Endothelial cell of umbilical vein (primary cell): ENCODE measurements at regions not wholly inside any gene's neighbourhood (a gene's known extent, or its start where the extent isn't known, plus 50 kb on each side); places are given as distances from the start of the nearest gene placed in this dataset.

Source experiments
- BruUV-seq: library from RNA; stranded (reverse); fragments of 400-500 nt; replicated peaks from 2 replicates; lab custom pipeline; 2021; lab: Mats Ljungman, UMichigan
- CTCF ChIA-PET: fragments of 300-600, 350-600 bp; sonication (Branson Sonifier 250); formaldehyde crosslinking; loops from one replicate; lab custom pipeline; 2021; ENCODE audit warnings: antibody characterized with exemption, inconsistent platforms; lab: Charles Lee
- POLR2A ChIA-PET: fragments of 300-600, 350-600 bp; sonication (Branson Sonifier 250); formaldehyde crosslinking; loops from one replicate; lab custom pipeline; 2021; ENCODE audit warnings: antibody characterized with exemption, inconsistent platforms; lab: Charles Lee
- DNase-seq: peaks from one replicate; pipeline ENCODE4 v3.0.0-alpha.2; 2011; ENCODE audit warnings: low read depth, low spot score
- FAIRE-seq: peaks from 2 replicates; lab custom pipeline; 2011; peaks lifted over from hg19 to GRCh38; lab: Jason Lieb, UNC
- H2AFZ ChIP-seq: 2 replicates; pipeline ENCODE4 v1.6.0; 2012; ENCODE audit warnings: low read depth, low read length, control low read depth, inconsistent platforms
- H3K27ac ChIP-seq: 2 replicates; pipeline ENCODE4 v1.5.1; 2011; ENCODE audit warnings: low read depth, mild to moderate bottlenecking, control low read depth, low read length, moderate library complexity; ENCODE audit not compliant: insufficient read depth
- H3K27me3 ChIP-seq, 2 experiments: 2 replicates each; pipeline versions ENCODE4 v1.6.0 to v1.6.1; 2011; ENCODE audit warnings: low read length in 2 of 2, mixed read lengths in 1 of 2; ENCODE audit not compliant: control insufficient read depth in 2 of 2, insufficient read depth in 2 of 2
- H3K36me3 ChIP-seq, 2 experiments: 2 replicates in 1 of 2; 3 replicates in 1 of 2; pipeline ENCODE4 v1.5.1; 2011; ENCODE audit warnings: low read length in 2 of 2, mild to moderate bottlenecking in 1 of 2, moderate library complexity in 1 of 2; ENCODE audit not compliant: control insufficient read depth in 2 of 2, insufficient read depth in 2 of 2; ENCODE audit errors: extremely low read depth in 1 of 2
- H3K4me1 ChIP-seq: 3 replicates; pipeline ENCODE4 v1.5.1; 2011; ENCODE audit warnings: mild to moderate bottlenecking, low read length; ENCODE audit not compliant: control insufficient read depth, insufficient read depth; ENCODE audit errors: extremely low read depth
- H3K4me2 ChIP-seq: 2 replicates; pipeline ENCODE4 v1.6.1; 2011; ENCODE audit warnings: low read length, control low read depth, mixed read lengths; ENCODE audit not compliant: insufficient read depth
- H3K4me3 ChIP-seq, 3 experiments: fragments of 200-600 bp in 1 of 3; sonication (generic), shearing (Covaris generic) in 1 of 3; replicated peaks in 1 of 3; 2 replicates each; pipeline ENCODE4 v1.5.1; 2011 to 2016; ENCODE audit warnings: control low read depth in 3 of 3, low read length in 3 of 3, mild to moderate bottlenecking in 2 of 3, inconsistent platforms in 1 of 3, low read depth in 1 of 3, moderate library complexity in 1 of 3; ENCODE audit not compliant: insufficient read depth in 1 of 3
- H3K79me2 ChIP-seq: 2 replicates; pipeline ENCODE4 v1.6.0; 2012; ENCODE audit warnings: low read length, inconsistent platforms; ENCODE audit not compliant: control insufficient read depth, insufficient read depth
- H3K9ac ChIP-seq: replicated peaks from 2 replicates; pipeline ENCODE3; 2011; ENCODE audit warnings: low read length, control low read depth; ENCODE audit not compliant: insufficient read depth; ENCODE audit errors: extremely low read depth
- H3K9me1 ChIP-seq: replicated peaks from 3 replicates; pipeline ENCODE4 v1.6.0; 2011; ENCODE audit warnings: mild to moderate bottlenecking, low read length; ENCODE audit not compliant: control insufficient read depth, insufficient read depth; ENCODE audit errors: extremely low read depth
- H3K9me3 ChIP-seq: replicated peaks from 2 replicates; pipeline ENCODE4 v1.5.1; 2012; ENCODE audit warnings: low read length, inconsistent platforms; ENCODE audit not compliant: control insufficient read depth, insufficient read depth
- H4K20me1 ChIP-seq: replicated peaks from 2 replicates; pipeline ENCODE3; 2011; ENCODE audit warnings: mild to moderate bottlenecking, low read length; ENCODE audit not compliant: control insufficient read depth, insufficient read depth; ENCODE audit errors: extremely low read depth
- CTCF ChIP-seq, 2 donors: IDR thresholded peaks; 1 replicate in 1 of 2; 2 replicates in 1 of 2; pipeline ENCODE4 v1.5.1; 2011; ENCODE audit warnings: low read length in 2 of 2, mild to moderate bottlenecking in 2 of 2, moderate library complexity in 2 of 2, control low read depth in 1 of 2, inconsistent platforms in 1 of 2, low read depth in 1 of 2; ENCODE audit not compliant: insufficient read depth in 1 of 2; ENCODE audit errors: extremely low read depth in 1 of 2
- EZH2 ChIP-seq: IDR thresholded peaks from 2 replicates; pipeline ENCODE4 v1.6.1; 2012; ENCODE audit warnings: borderline replicate concordance, low read depth, mild to moderate bottlenecking, moderate library complexity, low read length, inconsistent platforms; ENCODE audit not compliant: severe bottlenecking
- FOS ChIP-seq: IDR thresholded peaks from 2 replicates; pipeline ENCODE4 v1.6.1; 2011; ENCODE audit warnings: mild to moderate bottlenecking, low read length, moderate library complexity, borderline replicate concordance; ENCODE audit not compliant: insufficient read depth
- GATA2 ChIP-seq: IDR thresholded peaks from 2 replicates; pipeline ENCODE4 v1.7.0; 2011; ENCODE audit warnings: low read depth, mild to moderate bottlenecking, moderate library complexity, mixed read lengths, low read length; ENCODE audit not compliant: insufficient read length, insufficient read depth
- JUN ChIP-seq: IDR thresholded peaks from 2 replicates; pipeline ENCODE4 v1.6.1; 2011; ENCODE audit warnings: borderline replicate concordance, low read depth; ENCODE audit not compliant: insufficient read length, insufficient read depth
- MAX ChIP-seq: IDR thresholded peaks from 2 replicates; pipeline ENCODE4 v1.6.1; 2011; ENCODE audit not compliant: insufficient read depth, insufficient read length
- MYC ChIP-seq: IDR thresholded peaks from one replicate; pipeline ENCODE4 v1.6.1; 2011; ENCODE audit warnings: mild to moderate bottlenecking, low read depth, low read length
- POLR2A ChIP-seq: IDR thresholded peaks from 2 replicates; pipeline ENCODE4 v1.6.1; 2012; ENCODE audit warnings: low read depth, mild to moderate bottlenecking, control low read depth, low read length
- POLR2AphosphoS5 ChIP-seq: IDR thresholded peaks from 2 replicates; pipeline ENCODE4 v1.6.1; 2012; ENCODE audit warnings: low read depth, mild to moderate bottlenecking, control low read depth, low read length, moderate library complexity; ENCODE audit not compliant: insufficient read depth
- dilution Hi-C: fragments of 300-500 bp; cut with MboI; formaldehyde crosslinking; loops from one replicate; pipeline ENCODE4 v1.15.0; 2019; ENCODE audit warnings: low sequenced_read_pairs; ENCODE audit not compliant: extremely low pct_ligation_motif_present
- intact Hi-C: fragments of 100-400 bp; cut with micrococcal nuclease; formaldehyde crosslinking; loops from one replicate; pipeline ENCODE4 v1.10.0; 2022

- dilution Hi-C loops, result no loop called here
- Histone ChIP-seq H3K4me2 (no peak overlapping the region), H3K27ac (no peak overlapping the region), H3K79me2 (no peaks in the 10 kb centered on the region), H3K27me3 (no peaks in the 10 kb centered on the region), H3K4me3 (no peak overlapping the region), H4K20me1 (no peaks in the 10 kb centered on the region), H3K9me3 (no peaks in the 10 kb centered on the region), H3K9me1 (no peaks in the 10 kb centered on the region), H3K9ac (no peak overlapping the region), H3K36me3 (no peaks in the 10 kb centered on the region), H3K4me1 (no peaks in the 10 kb centered on the region), H2AFZ (no peak overlapping the region)
- DNase-seq, result no peak
- TF ChIP-seq MYC (no peak), CTCF (IDR thresholded peaks at IDR 0.05; ENCODE audit: extremely low read depth in 1 of 2, insufficient read depth in 1 of 2, low read depth in 1 of 2, low read length in 2 of 2) (no peak), JUN (no peak), MAX (no peak), POLR2AphosphoS5 (no peak), GATA2 (no peak), FOS (no peak), POLR2A (no peak), EZH2 (no peak)
- CTCF ChIA-PET, result interaction anchor here (1.4 kb wide), 1 partner anchor 53 kb away, joined by 4 read pairs; no protein-coding TSS in a partner anchor
- FAIRE-seq, result no peak
- POLR2A ChIA-PET, result no interaction called here
- intact Hi-C loops, result no loop called here
- no TSS peak for BruUV-seq
These were observed 87.6 kb upstream of the CIBAR2 start for GRCh38 chr16:85199880-85200279.
